ENCODE measurements at regions not wholly inside any gene's neighbourhood (a gene's known extent, or its start where the extent isn't known, plus 50 kb on each side); places are given as distances from the start of the nearest gene placed in this dataset.
"Not testable (repeated sequence)": the region's sequence is repeated elsewhere in the genome, so short reads cannot be mapped to it uniquely, and the experiment has no call there.

- no peak for TF ChIP-seq EZH2 (IDR thresholded peaks at IDR 0.05; ENCODE audit: borderline replicate concordance, low read depth, low read length, poor library complexity, severe bottlenecking)
- TF ChIP-seq CTCF (conservative IDR thresholded peaks at IDR 0.05; ENCODE audit: low read depth, low read length), result no peak
- ChIA-PET CTCF (no interaction called here), POLR2A (ENCODE audit: low non-redundant PET) (no interaction called here)
- Histone ChIP-seq H3K36me3 (ENCODE audit: insufficient read depth, low read length, poor library complexity, severe bottlenecking) (no peaks in the 10 kb centered on the region), H3K9me3 (ENCODE audit: low read depth, low read length, poor library complexity, severe bottlenecking) (no peaks in the 10 kb centered on the region), H3K4me3 (ENCODE audit: low read depth, low read length, poor library complexity, severe bottlenecking) (no peak overlapping the region), H3K4me1 (ENCODE audit: insufficient read depth, low read length, poor library complexity, severe bottlenecking) (peaks cover 10% of the 10 kb centered on the region), H3K27me3 (replicated peaks; ENCODE audit: insufficient read depth, low read depth, low read length, poor library complexity) (no peaks in the 10 kb centered on the region), H3K27ac (ENCODE audit: low read depth, low read length, poor library complexity, severe bottlenecking) (peak overlapping the region; percentile 62)
- no peak for DNase-seq (ENCODE audit: low spot score)
- intact Hi-C loops (cut with micrococcal nuclease; ENCODE audit: unreplicated experiment), result no loop called here
- no TSS peak for BruUV-seq (replicated peaks)
Observed at GRCh38 chr4:110400086-110400485, 75.9 kb upstream of the ENPEP start.

- H3K4me3 ChIP-seq (ENCODE audit: low read depth, low read length, poor library complexity, severe bottlenecking); CTCF ChIA-PET; BruUV-seq (replicated peaks); H3K36me3 ChIP-seq (ENCODE audit: insufficient read depth, low read length, poor library complexity, severe bottlenecking); intact Hi-C loops (cut with micrococcal nuclease; ENCODE audit: unreplicated experiment); DNase-seq (ENCODE audit: low spot score); H3K4me1 ChIP-seq (ENCODE audit: insufficient read depth, low read length, poor library complexity, severe bottlenecking); H3K27ac ChIP-seq (ENCODE audit: low read depth, low read length, poor library complexity, severe bottlenecking); H3K9me3 ChIP-seq (ENCODE audit: low read depth, low read length, poor library complexity, severe bottlenecking); H3K27me3 ChIP-seq (replicated peaks; ENCODE audit: insufficient read depth, low read depth, low read length, poor library complexity): not testable (repeated sequence)
- POLR2A ChIA-PET (ENCODE audit: low non-redundant PET), result interaction anchor here (0.7 kb wide), 1 partner anchor 356 kb away, joined by 14 read pairs; no protein-coding TSS in a partner anchor
Observed at GRCh38 chr4:110399046-110399445, 76.9 kb upstream of the ENPEP start.

GRCh38 chr4:110396963-110397362 is 79.0 kb upstream of the ENPEP start:
- no peaks in the 10 kb centered on the region for H3K36me3 ChIP-seq (ENCODE audit: insufficient read depth, low read length, poor library complexity, severe bottlenecking)
- DNase-seq (ENCODE audit: low spot score), result no peak
- BruUV-seq (replicated peaks), result no TSS peak
- ChIA-PET POLR2A (ENCODE audit: low non-redundant PET) (no interaction called here), CTCF (no interaction called here)
- no peak overlapping the region for H3K4me3 ChIP-seq (ENCODE audit: low read depth, low read length, poor library complexity, severe bottlenecking)
- no peaks in the 10 kb centered on the region for H3K27me3 ChIP-seq (replicated peaks; ENCODE audit: insufficient read depth, low read depth, low read length, poor library complexity)
- no peaks in the 10 kb centered on the region for H3K9me3 ChIP-seq (ENCODE audit: low read depth, low read length, poor library complexity, severe bottlenecking)
- TF ChIP-seq CTCF (conservative IDR thresholded peaks at IDR 0.05; ENCODE audit: low read depth, low read length) (no peak), EZH2 (IDR thresholded peaks at IDR 0.05; ENCODE audit: borderline replicate concordance, low read depth, low read length, poor library complexity, severe bottlenecking) (no peak)
- H3K4me1 ChIP-seq (ENCODE audit: insufficient read depth, low read length, poor library complexity, severe bottlenecking), result peaks cover 10% of the 10 kb centered on the region
- no peak overlapping the region for H3K27ac ChIP-seq (ENCODE audit: low read depth, low read length, poor library complexity, severe bottlenecking)
- intact Hi-C loops (cut with micrococcal nuclease; ENCODE audit: unreplicated experiment), result no loop called here

- Histone ChIP-seq H3K4me1 (ENCODE audit: insufficient read depth, low read length, poor library complexity, severe bottlenecking) (peaks cover under 1% of the 10 kb centered on the region), H3K4me3 (ENCODE audit: low read depth, low read length, poor library complexity, severe bottlenecking) (no peak overlapping the region), H3K27me3 (replicated peaks; ENCODE audit: insufficient read depth, low read depth, low read length, poor library complexity) (no peaks in the 10 kb centered on the region), H3K27ac (ENCODE audit: low read depth, low read length, poor library complexity, severe bottlenecking) (no peak overlapping the region), H3K36me3 (ENCODE audit: insufficient read depth, low read length, poor library complexity, severe bottlenecking) (no peaks in the 10 kb centered on the region), H3K9me3 (ENCODE audit: low read depth, low read length, poor library complexity, severe bottlenecking) (no peaks in the 10 kb centered on the region)
- ChIA-PET CTCF (no interaction called here), POLR2A (ENCODE audit: low non-redundant PET) (no interaction called here)
- intact Hi-C loops (cut with micrococcal nuclease; ENCODE audit: unreplicated experiment), result no loop called here
- DNase-seq (ENCODE audit: low spot score), result no peak
- no TSS peak for BruUV-seq (replicated peaks)
- TF ChIP-seq EZH2 (IDR thresholded peaks at IDR 0.05; ENCODE audit: borderline replicate concordance, low read depth, low read length, poor library complexity, severe bottlenecking) (no peak), CTCF (conservative IDR thresholded peaks at IDR 0.05; ENCODE audit: low read depth, low read length) (no peak)
Observed at GRCh38 chr4:110395421-110395820, 80.5 kb upstream of the ENPEP start.

Measured in A673 (cell line).